H9 (cell line): ENCODE measurements at regions not wholly inside any gene's neighbourhood (a gene's known extent, or its start where the extent isn't known, plus 50 kb on each side); places are given as distances from the start of the nearest gene placed in this dataset.

Source experiments
- DNase-seq: peaks from one replicate; pipeline ENCODE4 v3.0.0-alpha.2; 2017
- H2AFZ ChIP-seq: one replicate; pipeline ENCODE4 v1.6.1; 2013; ENCODE audit warnings: mild to moderate bottlenecking, low read length, control low read depth, moderate library complexity
- H2AK5ac ChIP-seq: 2 replicates; pipeline ENCODE4 v1.6.1; 2013; ENCODE audit warnings: low read length, control low read depth, mixed read lengths; ENCODE audit not compliant: insufficient read length
- H2BK120ac ChIP-seq: one replicate; pipeline ENCODE4 v1.6.1; 2013; ENCODE audit warnings: low read depth, mild to moderate bottlenecking, low read length, control low read depth, inconsistent platforms; ENCODE audit not compliant: poor library complexity, severe bottlenecking
- H2BK12ac ChIP-seq: 2 replicates; pipeline ENCODE4 v1.6.1; 2013; ENCODE audit warnings: low read length, control low read depth, mixed read lengths, low read depth; ENCODE audit not compliant: insufficient read length
- H2BK15ac ChIP-seq: 2 replicates; pipeline ENCODE4 v1.6.1; 2013; ENCODE audit warnings: low read depth, low read length, control low read depth
- H2BK20ac ChIP-seq: one replicate; pipeline ENCODE4 v1.6.1; 2013; ENCODE audit warnings: low read depth, mild to moderate bottlenecking, low read length, control low read depth, inconsistent platforms; ENCODE audit not compliant: poor library complexity, severe bottlenecking
- H2BK5ac ChIP-seq: 2 replicates; pipeline ENCODE4 v1.6.1; 2013; ENCODE audit warnings: low read length, control low read depth, mixed read lengths; ENCODE audit not compliant: insufficient read length
- H3K14ac ChIP-seq: 2 replicates; pipeline ENCODE4 v1.6.1; 2013; ENCODE audit warnings: low read length, control low read depth; ENCODE audit not compliant: insufficient read depth
- H3K18ac ChIP-seq: 2 replicates; pipeline ENCODE4 v1.6.1; 2013; ENCODE audit warnings: low read depth, mild to moderate bottlenecking, mixed read lengths, low read length, control low read depth; ENCODE audit not compliant: insufficient read length
- H3K23ac ChIP-seq: 2 replicates; pipeline ENCODE4 v1.6.1; 2013; ENCODE audit warnings: low read length, control low read depth, mixed read lengths, low read depth; ENCODE audit not compliant: insufficient read length
- H3K23me2 ChIP-seq: 2 replicates; pipeline ENCODE4 v1.6.1; 2013; ENCODE audit warnings: low read depth, mild to moderate bottlenecking, mixed read lengths, low read length, control low read depth; ENCODE audit not compliant: insufficient read length, poor library complexity, severe bottlenecking
- H3K27ac ChIP-seq: 2 replicates; pipeline ENCODE4 v1.5.1; 2013; ENCODE audit warnings: low read length, control low read depth, mixed read lengths, low read depth; ENCODE audit not compliant: insufficient read length
- H3K27me3 ChIP-seq: 2 replicates; pipeline ENCODE4 v1.6.1; 2013; ENCODE audit warnings: low read length, control low read depth, inconsistent platforms; ENCODE audit not compliant: insufficient read depth
- H3K4ac ChIP-seq: 2 replicates; pipeline ENCODE4 v1.6.1; 2013; ENCODE audit warnings: low read depth, mild to moderate bottlenecking, control low read depth, inconsistent platforms, low read length, moderate library complexity
- H3K4me1 ChIP-seq: 2 replicates; pipeline ENCODE4 v1.6.1; 2013; ENCODE audit warnings: low read length, control low read depth, inconsistent platforms; ENCODE audit not compliant: insufficient read depth
- H3K4me2 ChIP-seq: 2 replicates; pipeline ENCODE4 v1.6.1; 2013; ENCODE audit warnings: low read length, control low read depth, mixed read lengths; ENCODE audit not compliant: insufficient read length, insufficient read depth
- H3K56ac ChIP-seq: 2 replicates; pipeline ENCODE4 v1.6.1; 2013; ENCODE audit warnings: low read depth, mild to moderate bottlenecking, mixed read lengths, low read length, control low read depth; ENCODE audit not compliant: insufficient read length
- H3K79me1 ChIP-seq: 2 replicates; pipeline ENCODE4 v1.6.1; 2013; ENCODE audit warnings: low read depth, mild to moderate bottlenecking, moderate library complexity, low read length, control low read depth, inconsistent platforms; ENCODE audit not compliant: insufficient read depth, poor library complexity, severe bottlenecking
- H3K79me2 ChIP-seq: 2 replicates; pipeline ENCODE4 v1.6.1; 2013; ENCODE audit warnings: low read length, control low read depth, inconsistent platforms; ENCODE audit not compliant: insufficient read depth
- H3K9ac ChIP-seq: 2 replicates; pipeline ENCODE4 v1.6.1; 2013; ENCODE audit warnings: low read length, control low read depth, mixed read lengths; ENCODE audit not compliant: insufficient read length; ENCODE audit errors: extremely low read depth
- H3K9me3 ChIP-seq: one replicate; pipeline ENCODE4 v1.6.1; 2013; ENCODE audit warnings: low read depth, low read length, inconsistent platforms; ENCODE audit not compliant: control insufficient read depth
- H3T11ph ChIP-seq: one replicate; pipeline ENCODE4 v1.6.1; 2013; ENCODE audit warnings: mild to moderate bottlenecking, low read length, control low read depth, inconsistent platforms
- H4K20me1 ChIP-seq: one replicate; pipeline ENCODE4 v1.6.1; 2013; ENCODE audit not compliant: control insufficient read depth, insufficient read length, insufficient read depth
- H4K5ac ChIP-seq: 2 replicates; pipeline ENCODE4 v1.6.1; 2013; ENCODE audit warnings: low read depth, mild to moderate bottlenecking, mixed read lengths, low read length, control low read depth; ENCODE audit not compliant: insufficient read length
- H4K8ac ChIP-seq: replicated peaks from 2 replicates; pipeline ENCODE4 v1.6.1; 2013; ENCODE audit warnings: low read length, control low read depth, mixed read lengths, low read depth; ENCODE audit not compliant: insufficient read length
- H4K91ac ChIP-seq: 2 replicates; pipeline ENCODE4 v1.6.1; 2013; ENCODE audit warnings: low read depth, mild to moderate bottlenecking, moderate library complexity, mixed read lengths, low read length, control low read depth; ENCODE audit not compliant: insufficient read length
- H3K27ac Mint-ChIP-seq, 3 experiments: 2 replicates in 2 of 3; 3 replicates in 1 of 3; pipeline ENCODE4 v1.8.0; 2020 to 2021; ENCODE audit warnings: mixed read lengths in 3 of 3, mild to moderate bottlenecking in 1 of 3, moderate library complexity in 1 of 3
- H3K27me3 Mint-ChIP-seq: 2 replicates; pipeline ENCODE4 v1.8.0; 2021; ENCODE audit warnings: low read depth, mild to moderate bottlenecking, moderate library complexity, mixed read lengths
- H3K36me3 Mint-ChIP-seq, 3 experiments: 2 replicates in 2 of 3; 3 replicates in 1 of 3; pipeline ENCODE4 v1.8.0; 2020 to 2021; ENCODE audit warnings: low read depth in 3 of 3, mixed read lengths in 3 of 3; ENCODE audit not compliant: insufficient read depth in 1 of 3
- H3K4me1 Mint-ChIP-seq, 2 experiments: 2 replicates each; pipeline ENCODE4 v1.8.0; 2020; ENCODE audit warnings: mixed read lengths in 2 of 2
- H3K4me3 Mint-ChIP-seq, 2 experiments: 2 replicates in 1 of 2; 3 replicates in 1 of 2; pipeline ENCODE4 v1.8.0; 2020 to 2021; ENCODE audit warnings: mild to moderate bottlenecking in 2 of 2, mixed read lengths in 2 of 2, moderate library complexity in 1 of 2
- H3K9me3 Mint-ChIP-seq, 2 experiments: 2 replicates in 1 of 2; 3 replicates in 1 of 2; pipeline ENCODE4 v1.8.0; 2020; ENCODE audit warnings: mild to moderate bottlenecking in 2 of 2, mixed read lengths in 2 of 2, moderate library complexity in 1 of 2
- WGBS: extraction: QIAGEN DNeasy Blood & Tissue Kit; methylation state at CpG from one replicate; pipeline ENCODE4 v1.1.7; 2013; ENCODE audit warnings: missing lambda C conversion rate, low lambda C conversion rate, mixed read lengths; ENCODE audit not compliant: insufficient read length; ENCODE audit errors: extremely low coverage; 5-methylcytosine and 5-hydroxymethylcytosine counted together
- TF ChIP-seq, protein P1 (sequence below): fragments of 200-600 bp; sonication (generic); conservative IDR thresholded peaks from 3 replicates; pipeline ENCODE4 v1.8.0; 2021; ENCODE audit warnings: antibody characterized with exemption, mild to moderate bottlenecking

DNA sequence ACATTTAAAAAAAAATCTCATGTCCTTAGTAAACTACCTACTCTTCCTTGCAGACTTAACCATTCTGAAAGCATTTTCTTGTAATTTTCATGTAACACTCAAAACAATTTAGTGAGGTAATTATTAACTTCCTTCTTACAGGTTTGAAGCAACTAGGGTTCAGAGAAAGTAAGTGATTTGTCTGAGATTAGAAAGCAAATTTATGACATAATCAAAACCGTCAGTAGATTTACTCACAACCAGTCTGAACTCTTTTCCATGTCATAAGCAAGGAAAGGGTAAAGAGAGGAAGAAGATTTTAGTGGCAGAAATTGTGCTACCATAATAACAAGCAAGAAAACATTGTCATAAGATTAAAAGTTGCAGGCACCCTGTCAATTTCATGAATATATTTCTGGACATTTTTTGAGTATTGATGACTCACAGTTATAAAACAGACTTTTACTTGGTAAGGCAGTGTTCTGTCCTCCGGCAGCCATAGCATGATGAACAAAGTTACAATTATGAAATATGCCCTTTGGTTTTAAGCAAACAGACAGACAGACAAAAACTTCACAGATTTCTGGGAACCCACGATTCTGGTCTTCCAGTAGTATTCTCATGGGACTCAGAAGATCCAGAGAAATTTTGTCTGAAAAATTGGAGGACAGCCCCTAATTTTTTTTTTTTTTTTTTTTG, 707.2 kb downstream of the RWDD3 start:
- Histone ChIP-seq H2AFZ (no peak overlapping the region), H3K9me3 (no peaks in the 10 kb centered on the region), H3K23ac (no peak overlapping the region), H3K14ac (no peak overlapping the region), H4K5ac (no peak overlapping the region), H4K8ac (no peak overlapping the region), H2BK12ac (no peak overlapping the region), H3K4ac (no peak overlapping the region), H3K18ac (no peak overlapping the region), H3K56ac (no peak overlapping the region), H3K79me2 (no peaks in the 10 kb centered on the region), H3K23me2 (no peaks in the 10 kb centered on the region), H3T11ph (no peak overlapping the region), H2BK20ac (no peak overlapping the region), H4K20me1 (no peaks in the 10 kb centered on the region), H3K27ac (no peak overlapping the region), H2BK120ac (no peak overlapping the region), H4K91ac (no peak overlapping the region), H2BK15ac (no peak overlapping the region), H3K4me2 (no peak overlapping the region), H3K9ac (no peak overlapping the region), H3K79me1 (no peaks in the 10 kb centered on the region), H2BK5ac (no peak overlapping the region), H3K4me1 (no peaks in the 10 kb centered on the region), H2AK5ac (no peak overlapping the region), H3K27me3 (no peaks in the 10 kb centered on the region)
- TF ChIP-seq, protein P1, sequence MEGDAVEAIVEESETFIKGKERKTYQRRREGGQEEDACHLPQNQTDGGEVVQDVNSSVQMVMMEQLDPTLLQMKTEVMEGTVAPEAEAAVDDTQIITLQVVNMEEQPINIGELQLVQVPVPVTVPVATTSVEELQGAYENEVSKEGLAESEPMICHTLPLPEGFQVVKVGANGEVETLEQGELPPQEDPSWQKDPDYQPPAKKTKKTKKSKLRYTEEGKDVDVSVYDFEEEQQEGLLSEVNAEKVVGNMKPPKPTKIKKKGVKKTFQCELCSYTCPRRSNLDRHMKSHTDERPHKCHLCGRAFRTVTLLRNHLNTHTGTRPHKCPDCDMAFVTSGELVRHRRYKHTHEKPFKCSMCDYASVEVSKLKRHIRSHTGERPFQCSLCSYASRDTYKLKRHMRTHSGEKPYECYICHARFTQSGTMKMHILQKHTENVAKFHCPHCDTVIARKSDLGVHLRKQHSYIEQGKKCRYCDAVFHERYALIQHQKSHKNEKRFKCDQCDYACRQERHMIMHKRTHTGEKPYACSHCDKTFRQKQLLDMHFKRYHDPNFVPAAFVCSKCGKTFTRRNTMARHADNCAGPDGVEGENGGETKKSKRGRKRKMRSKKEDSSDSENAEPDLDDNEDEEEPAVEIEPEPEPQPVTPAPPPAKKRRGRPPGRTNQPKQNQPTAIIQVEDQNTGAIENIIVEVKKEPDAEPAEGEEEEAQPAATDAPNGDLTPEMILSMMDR: no peak
- H3K27me3 Mint-ChIP-seq: no peaks in the 10 kb centered on the region
- no peaks in the 10 kb centered on the region for H3K9me3 Mint-ChIP-seq
- H3K27ac Mint-ChIP-seq: no peak overlapping the region
- no CpG with 5 or more reads among the region's 3 CpGs for WGBS
- no peak overlapping the region for H3K4me3 Mint-ChIP-seq
- no peaks in the 10 kb centered on the region for H3K4me1 Mint-ChIP-seq
- H3K36me3 Mint-ChIP-seq: no peaks in the 10 kb centered on the region
- DNase-seq: no peak
